Trophoblast cell (in vitro differentiated cells and primary cell): ENCODE measurements at regions not wholly inside any gene's neighbourhood (a gene's known extent, or its start where the extent isn't known, plus 50 kb on each side); places are given as distances from the start of the nearest gene placed in this dataset.

Source experiments
- DNase-seq, 2 donors: peaks; one replicate each; pipeline ENCODE4 v3.0.0-alpha.2; 2016
- H2AFZ ChIP-seq: 2 replicates; pipeline ENCODE4 v1.6.1; 2013; ENCODE audit warnings: low read length, moderate library complexity, mild to moderate bottlenecking; ENCODE audit not compliant: insufficient read depth, poor library complexity
- H2AK5ac ChIP-seq: 2 replicates; pipeline ENCODE4 v1.6.1; 2013; ENCODE audit warnings: mild to moderate bottlenecking, low read length
- H2BK120ac ChIP-seq: 2 replicates; pipeline ENCODE4 v1.6.1; 2013; ENCODE audit warnings: low read length, mild to moderate bottlenecking, moderate library complexity; ENCODE audit not compliant: insufficient read depth, poor library complexity
- H2BK12ac ChIP-seq: 2 replicates; pipeline ENCODE4 v1.6.1; 2013; ENCODE audit warnings: mild to moderate bottlenecking, low read length, moderate library complexity
- H2BK5ac ChIP-seq: 2 replicates; pipeline ENCODE4 v1.6.1; 2013; ENCODE audit warnings: low read length, low read depth, moderate library complexity, mild to moderate bottlenecking; ENCODE audit not compliant: poor library complexity
- H3K14ac ChIP-seq: 2 replicates; pipeline ENCODE4 v1.6.1; 2013; ENCODE audit warnings: mild to moderate bottlenecking, low read length
- H3K18ac ChIP-seq: 2 replicates; pipeline ENCODE4 v1.6.1; 2013; ENCODE audit warnings: mild to moderate bottlenecking, low read length
- H3K23ac ChIP-seq: 2 replicates; pipeline ENCODE4 v1.6.1; 2013; ENCODE audit warnings: low read length
- H3K27ac ChIP-seq: 2 replicates; pipeline ENCODE4 v1.5.1; 2013; ENCODE audit warnings: low read depth, mild to moderate bottlenecking, inconsistent platforms, low read length, moderate library complexity
- H3K27me3 ChIP-seq: 2 replicates; pipeline ENCODE4 v1.6.1; 2013; ENCODE audit warnings: inconsistent platforms, mild to moderate bottlenecking, low read length, moderate library complexity; ENCODE audit not compliant: insufficient read depth
- H3K36me3 ChIP-seq, 2 experiments: 1 replicate in 1 of 2; 2 replicates in 1 of 2; pipeline ENCODE4 v1.6.1; 2013; ENCODE audit warnings: low read length in 2 of 2, mild to moderate bottlenecking in 2 of 2, moderate library complexity in 1 of 2; ENCODE audit not compliant: insufficient read depth in 2 of 2, control insufficient read depth in 1 of 2
- H3K4ac ChIP-seq: 2 replicates; pipeline ENCODE4 v1.6.1; 2013; ENCODE audit warnings: low read depth, mild to moderate bottlenecking, low read length, moderate library complexity
- H3K4me1 ChIP-seq, 2 experiments: 1 replicate in 1 of 2; 2 replicates in 1 of 2; pipeline ENCODE4 v1.6.1; 2013; ENCODE audit warnings: low read length in 2 of 2, mild to moderate bottlenecking in 2 of 2, moderate library complexity in 1 of 2; ENCODE audit not compliant: insufficient read depth in 2 of 2, control insufficient read depth in 1 of 2
- H3K4me2 ChIP-seq: 2 replicates; pipeline ENCODE4 v1.6.1; 2013; ENCODE audit warnings: inconsistent platforms, mild to moderate bottlenecking, low read length, moderate library complexity
- H3K4me3 ChIP-seq: 2 replicates; pipeline ENCODE4 v1.5.1; 2013; ENCODE audit warnings: mild to moderate bottlenecking, low read depth, low read length, inconsistent platforms
- H3K79me1 ChIP-seq: one replicate; pipeline ENCODE4 v1.6.1; 2013; ENCODE audit warnings: low read length
- H3K79me2 ChIP-seq: 2 replicates; pipeline ENCODE4 v1.6.1; 2013; ENCODE audit warnings: low read length, mild to moderate bottlenecking; ENCODE audit not compliant: control insufficient read depth, insufficient read depth, poor library complexity
- H3K9ac ChIP-seq: 2 replicates; pipeline ENCODE4 v1.6.1; 2013; ENCODE audit warnings: mild to moderate bottlenecking, low read length
- H3K9me3 ChIP-seq: 2 replicates; pipeline ENCODE4 v1.6.1; 2013; ENCODE audit warnings: low read depth, mild to moderate bottlenecking, control low read depth, inconsistent platforms, low read length; ENCODE audit not compliant: insufficient read depth
- H4K12ac ChIP-seq: 2 replicates; pipeline ENCODE4 v1.6.1; 2013; ENCODE audit warnings: low read depth, mild to moderate bottlenecking, low read length, moderate library complexity
- H4K8ac ChIP-seq: 2 replicates; pipeline ENCODE4 v1.6.1; 2013; ENCODE audit warnings: low read depth, mild to moderate bottlenecking, low read length, moderate library complexity
- H4K91ac ChIP-seq: one replicate; pipeline ENCODE4 v1.6.1; 2013; ENCODE audit warnings: low read depth, mild to moderate bottlenecking, low read length, moderate library complexity
- WGBS: extraction: QIAGEN DNeasy Blood & Tissue Kit; methylation state at CpG from one replicate; pipeline ENCODE4 v1.1.7; 2013; ENCODE audit warnings: missing lambda C conversion rate; ENCODE audit not compliant: insufficient read length, insufficient coverage; ENCODE audit errors: extremely low coverage; 5-methylcytosine and 5-hydroxymethylcytosine counted together

- Histone ChIP-seq H3K23ac (no peak overlapping the region), H3K9me3 (no peaks in the 10 kb centered on the region), H2BK5ac (no peak overlapping the region), H4K12ac (no peak overlapping the region), H3K4ac (no peak overlapping the region), H3K36me3 (no peaks in the 10 kb centered on the region), H3K9ac (no peak overlapping the region), H3K4me2 (no peak overlapping the region), H2AFZ (no peak overlapping the region), H3K18ac (no peak overlapping the region), H3K27me3 (no peaks in the 10 kb centered on the region), H4K8ac (no peak overlapping the region), H2AK5ac (no peak overlapping the region), H3K79me2 (no peaks in the 10 kb centered on the region), H3K79me1 (no peaks in the 10 kb centered on the region), H2BK12ac (no peak overlapping the region), H3K4me3 (no peak overlapping the region), H3K27ac (no peak overlapping the region), H4K91ac (no peak overlapping the region), H2BK120ac (no peak overlapping the region), H3K4me1 (no peaks in the 10 kb centered on the region), H3K14ac (no peak overlapping the region)
- no peak for DNase-seq
- WGBS: no CpG with 5 or more reads among the region's 12 CpGs
Measured at GRCh38 chr20:39298571-39299506, 336.7 kb downstream of the DHX35 start.

GRCh38 chr20:39298121-39298520 is 336.0 kb downstream of the DHX35 start:
- Histone ChIP-seq H2AFZ (no peak overlapping the region), H4K12ac (no peak overlapping the region), H2AK5ac (no peak overlapping the region), H3K4ac (no peak overlapping the region), H3K79me1 (no peaks in the 10 kb centered on the region), H3K79me2 (no peaks in the 10 kb centered on the region), H3K4me3 (no peak overlapping the region), H3K4me1 (no peaks in the 10 kb centered on the region), H4K8ac (no peak overlapping the region), H3K9me3 (no peaks in the 10 kb centered on the region), H2BK120ac (no peak overlapping the region), H3K27ac (no peak overlapping the region), H4K91ac (no peak overlapping the region), H3K27me3 (no peaks in the 10 kb centered on the region), H3K23ac (no peak overlapping the region), H3K36me3 (no peaks in the 10 kb centered on the region), H3K4me2 (no peak overlapping the region), H3K18ac (no peak overlapping the region), H2BK5ac (no peak overlapping the region), H3K9ac (no peak overlapping the region), H3K14ac (no peak overlapping the region), H2BK12ac (no peak overlapping the region)
- no peak for DNase-seq
- WGBS: no CpG with 5 or more reads among the region's 14 CpGs

- no peak overlapping the region for H4K12ac ChIP-seq
- no peak overlapping the region for H2BK12ac ChIP-seq
- no peak overlapping the region for H2AK5ac ChIP-seq
- H3K14ac ChIP-seq: no peak overlapping the region
- no peak overlapping the region for H2AFZ ChIP-seq
- H3K9ac ChIP-seq: no peak overlapping the region
- DNase-seq: no peak
- no peaks in the 10 kb centered on the region for H3K79me1 ChIP-seq
- no peak overlapping the region for H3K23ac ChIP-seq
- no CpG with 5 or more reads among the region's 4 CpGs for WGBS
- H3K4me2 ChIP-seq: no peak overlapping the region
- no peak overlapping the region for H2BK5ac ChIP-seq
- no peak overlapping the region for H3K4me3 ChIP-seq
- H3K27me3 ChIP-seq: no peaks in the 10 kb centered on the region
- H2BK120ac ChIP-seq: no peak overlapping the region
- no peak overlapping the region for H3K18ac ChIP-seq
- H3K79me2 ChIP-seq: no peaks in the 10 kb centered on the region
- no peaks in the 10 kb centered on the region for H3K36me3 ChIP-seq
- H3K27ac ChIP-seq: no peak overlapping the region
- H3K4ac ChIP-seq: no peak overlapping the region
- H3K9me3 ChIP-seq: no peaks in the 10 kb centered on the region
- no peak overlapping the region for H4K91ac ChIP-seq
- no peak overlapping the region for H4K8ac ChIP-seq
- no peaks in the 10 kb centered on the region for H3K4me1 ChIP-seq
Measured at GRCh38 chr20:39295301-39295700, 333.2 kb downstream of the DHX35 start.

- Histone ChIP-seq H3K4ac (no peak overlapping the region), H4K91ac (no peak overlapping the region), H4K12ac (no peak overlapping the region), H3K9me3 (no peaks in the 10 kb centered on the region), H3K79me2 (no peaks in the 10 kb centered on the region), H3K79me1 (no peaks in the 10 kb centered on the region), H4K8ac (no peak overlapping the region), H2BK120ac (no peak overlapping the region), H3K4me1 (no peaks in the 10 kb centered on the region), H3K23ac (no peak overlapping the region), H3K27me3 (no peaks in the 10 kb centered on the region), H3K18ac (no peak overlapping the region), H2AK5ac (no peak overlapping the region), H3K36me3 (no peaks in the 10 kb centered on the region), H2BK5ac (no peak overlapping the region), H2AFZ (no peak overlapping the region), H3K14ac (no peak overlapping the region), H3K4me2 (no peak overlapping the region), H2BK12ac (no peak overlapping the region), H3K9ac (no peak overlapping the region), H3K4me3 (no peak overlapping the region), H3K27ac (no peak overlapping the region)
- WGBS: no CpG with 5 or more reads among the region's 2 CpGs
- DNase-seq: no peak
Measured at GRCh38 chr20:39294137-39294725, 332.1 kb downstream of the DHX35 start.
